ENCODE measurements at regions not wholly inside any gene's neighbourhood (a gene's known extent, or its start where the extent isn't known, plus 50 kb on each side); places are given as distances from the start of the nearest gene placed in this dataset.
A peak's percentile ranks its signal among the peaks of the same experiment; 100 is the strongest.

GRCh38 chr4:54958236-54958635 is 167.2 kb downstream of the KDR start:
- peak overlapping the region; percentile 83 for H3K27ac ChIP-seq
- no peaks in the 10 kb centered on the region for H3K36me3 ChIP-seq (replicated peaks)
- in situ Hi-C loops (cut with HindIII; ENCODE audit: low pct_ligation_motif_present, low sequenced_read_pairs) = loop anchor here (25.0 kb wide), 1 partner anchor 646 kb away; no protein-coding TSS in a partner anchor
- TF ChIP-seq, protein P1, sequence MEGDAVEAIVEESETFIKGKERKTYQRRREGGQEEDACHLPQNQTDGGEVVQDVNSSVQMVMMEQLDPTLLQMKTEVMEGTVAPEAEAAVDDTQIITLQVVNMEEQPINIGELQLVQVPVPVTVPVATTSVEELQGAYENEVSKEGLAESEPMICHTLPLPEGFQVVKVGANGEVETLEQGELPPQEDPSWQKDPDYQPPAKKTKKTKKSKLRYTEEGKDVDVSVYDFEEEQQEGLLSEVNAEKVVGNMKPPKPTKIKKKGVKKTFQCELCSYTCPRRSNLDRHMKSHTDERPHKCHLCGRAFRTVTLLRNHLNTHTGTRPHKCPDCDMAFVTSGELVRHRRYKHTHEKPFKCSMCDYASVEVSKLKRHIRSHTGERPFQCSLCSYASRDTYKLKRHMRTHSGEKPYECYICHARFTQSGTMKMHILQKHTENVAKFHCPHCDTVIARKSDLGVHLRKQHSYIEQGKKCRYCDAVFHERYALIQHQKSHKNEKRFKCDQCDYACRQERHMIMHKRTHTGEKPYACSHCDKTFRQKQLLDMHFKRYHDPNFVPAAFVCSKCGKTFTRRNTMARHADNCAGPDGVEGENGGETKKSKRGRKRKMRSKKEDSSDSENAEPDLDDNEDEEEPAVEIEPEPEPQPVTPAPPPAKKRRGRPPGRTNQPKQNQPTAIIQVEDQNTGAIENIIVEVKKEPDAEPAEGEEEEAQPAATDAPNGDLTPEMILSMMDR (IDR thresholded peaks at IDR 0.05; ENCODE audit: low read depth, low read length, missing control alignments) = no peak
- H3K4me3 ChIP-seq (ENCODE audit: low read depth, low read length) = no peak overlapping the region
- no peaks in the 10 kb centered on the region for H3K27me3 ChIP-seq (replicated peaks)
- DNase-seq = peak; percentile 93

- TF ChIP-seq, protein P1 (IDR thresholded peaks at IDR 0.05; ENCODE audit: low read depth, low read length, missing control alignments) = no peak
- no peak overlapping the region for H3K27ac ChIP-seq
- H3K27me3 ChIP-seq (replicated peaks) = no peaks in the 10 kb centered on the region
- no peak overlapping the region for H3K4me3 ChIP-seq (ENCODE audit: low read depth, low read length)
- no peak for DNase-seq
- in situ Hi-C loops (cut with HindIII; ENCODE audit: low pct_ligation_motif_present, low sequenced_read_pairs) = loop anchor here (25.0 kb wide), 1 partner anchor 643 kb away; no protein-coding TSS in a partner anchor
- no peaks in the 10 kb centered on the region for H3K36me3 ChIP-seq (replicated peaks)
Measured at GRCh38 chr4:54954656-54955388, 170.6 kb downstream of the KDR start.

GRCh38 chr4:54946741-54947140 is 178.7 kb downstream of the KDR start:
- no peak for DNase-seq
- TF ChIP-seq, protein P1 (IDR thresholded peaks at IDR 0.05; ENCODE audit: low read depth, low read length, missing control alignments) = no peak
- Histone ChIP-seq H3K36me3 (replicated peaks) (no peaks in the 10 kb centered on the region), H3K27ac (no peak overlapping the region), H3K4me3 (ENCODE audit: low read depth, low read length) (no peak overlapping the region), H3K27me3 (replicated peaks) (no peaks in the 10 kb centered on the region)
- in situ Hi-C loops (cut with HindIII; ENCODE audit: low pct_ligation_motif_present, low sequenced_read_pairs) = no loop called here

DNA sequence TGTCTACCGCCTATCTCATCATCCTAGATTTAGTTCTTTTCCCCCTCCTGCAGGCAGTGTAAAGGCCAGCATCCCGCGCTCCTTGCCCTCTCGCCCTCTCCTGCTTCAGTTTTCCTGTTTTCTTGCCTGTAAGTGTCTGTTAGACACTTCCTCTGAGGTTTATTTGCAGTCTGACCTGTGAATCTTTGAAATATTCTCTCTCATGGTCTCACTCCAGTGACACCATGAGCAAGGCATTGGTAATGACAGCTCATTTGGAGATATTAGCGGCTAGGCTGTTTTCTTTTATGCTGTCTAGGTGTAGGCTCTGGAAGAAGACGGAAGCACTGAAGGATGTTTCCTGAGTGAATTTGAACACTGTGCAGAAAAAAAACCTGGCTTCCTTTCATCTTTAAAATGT is 179.6 kb downstream of the KDR start:
- H3K27ac ChIP-seq = no peak overlapping the region
- H3K36me3 ChIP-seq (replicated peaks) = no peaks in the 10 kb centered on the region
- no peaks in the 10 kb centered on the region for H3K27me3 ChIP-seq (replicated peaks)
- H3K4me3 ChIP-seq (ENCODE audit: low read depth, low read length) = no peak overlapping the region
- in situ Hi-C loops (cut with HindIII; ENCODE audit: low pct_ligation_motif_present, low sequenced_read_pairs) = no loop called here
- TF ChIP-seq, protein P1 (IDR thresholded peaks at IDR 0.05; ENCODE audit: low read depth, low read length, missing control alignments) = peak; percentile 29
- peak; percentile 43 for DNase-seq

DNA sequence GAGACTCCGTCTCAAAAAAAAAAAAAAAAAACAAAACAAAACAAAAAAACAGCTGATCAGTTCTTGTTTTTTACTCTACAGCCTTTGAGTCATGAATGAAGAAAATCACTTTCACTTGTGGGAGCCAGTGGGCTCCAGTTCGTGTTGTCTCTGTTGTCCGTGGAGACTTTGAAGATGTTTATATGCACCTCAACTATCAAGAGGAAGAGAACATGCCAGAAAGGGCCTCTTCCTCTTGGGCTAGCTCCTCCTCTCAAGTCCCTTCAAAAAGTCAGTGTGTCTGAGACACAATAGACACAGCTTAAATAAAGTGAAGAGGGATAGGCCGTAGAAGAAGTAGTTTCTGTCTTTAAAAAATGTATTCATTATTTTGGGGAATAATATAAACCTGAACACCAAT is 182.7 kb downstream of the KDR start:
- no peak overlapping the region for H3K27ac ChIP-seq
- H3K36me3 ChIP-seq (replicated peaks) = no peaks in the 10 kb centered on the region
- H3K4me3 ChIP-seq (ENCODE audit: low read depth, low read length) = no peak overlapping the region
- in situ Hi-C loops (cut with HindIII; ENCODE audit: low pct_ligation_motif_present, low sequenced_read_pairs) = no loop called here
- H3K27me3 ChIP-seq (replicated peaks) = no peaks in the 10 kb centered on the region
- TF ChIP-seq, protein P1 (IDR thresholded peaks at IDR 0.05; ENCODE audit: low read depth, low read length, missing control alignments) = no peak
- no peak for DNase-seq

Measured in brain microvascular endothelial cell (primary cell).